HG02642 (cell line): ENCODE measurements at regions not wholly inside any gene's neighbourhood (a gene's known extent, or its start where the extent isn't known, plus 50 kb on each side); places are given as distances from the start of the nearest gene placed in this dataset.
"Not testable (repeated sequence)": the region's sequence is repeated elsewhere in the genome, so short reads cannot be mapped to it uniquely, and the experiment has no call there.

Experiments
- ATAC-seq: cut with Tn5 transposase; IDR thresholded peaks from one replicate; pipeline ENCODE4 v1.9.1; 2021; ENCODE audit warnings: mild to moderate bottlenecking; ENCODE audit not compliant: unreplicated experiment, poor library complexity

GRCh38 chr20:17891131-17891530 is 77.5 kb downstream of the SNX5 start:
- ATAC-seq, result not testable (repeated sequence)

- no peak for ATAC-seq
Observed at GRCh38 chr20:17890330-17890729, 78.3 kb downstream of the SNX5 start.

- no peak for ATAC-seq
Observed at GRCh38 chr20:17889226-17889625, 79.4 kb downstream of the SNX5 start.

DNA sequence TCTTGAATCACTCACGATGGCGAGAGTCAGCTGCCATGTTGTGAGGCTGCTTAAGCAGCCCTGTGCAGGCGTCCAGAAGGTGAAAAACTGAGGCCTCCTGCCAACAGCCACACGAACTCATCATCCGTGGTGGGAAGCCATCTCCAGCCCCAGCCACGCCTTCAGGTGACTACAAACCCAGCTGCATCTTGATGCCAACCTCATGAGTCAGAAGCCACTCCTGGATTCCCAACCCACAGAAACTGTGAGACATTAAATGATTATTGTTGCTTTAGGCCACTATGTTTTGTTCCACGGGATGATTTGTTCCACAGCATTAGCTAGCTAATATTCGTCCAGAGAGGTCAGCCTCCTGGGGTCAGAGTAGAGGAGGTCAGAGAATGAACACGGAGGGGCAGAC is 80.5 kb downstream of the SNX5 start:
- ATAC-seq, result no peak

DNA sequence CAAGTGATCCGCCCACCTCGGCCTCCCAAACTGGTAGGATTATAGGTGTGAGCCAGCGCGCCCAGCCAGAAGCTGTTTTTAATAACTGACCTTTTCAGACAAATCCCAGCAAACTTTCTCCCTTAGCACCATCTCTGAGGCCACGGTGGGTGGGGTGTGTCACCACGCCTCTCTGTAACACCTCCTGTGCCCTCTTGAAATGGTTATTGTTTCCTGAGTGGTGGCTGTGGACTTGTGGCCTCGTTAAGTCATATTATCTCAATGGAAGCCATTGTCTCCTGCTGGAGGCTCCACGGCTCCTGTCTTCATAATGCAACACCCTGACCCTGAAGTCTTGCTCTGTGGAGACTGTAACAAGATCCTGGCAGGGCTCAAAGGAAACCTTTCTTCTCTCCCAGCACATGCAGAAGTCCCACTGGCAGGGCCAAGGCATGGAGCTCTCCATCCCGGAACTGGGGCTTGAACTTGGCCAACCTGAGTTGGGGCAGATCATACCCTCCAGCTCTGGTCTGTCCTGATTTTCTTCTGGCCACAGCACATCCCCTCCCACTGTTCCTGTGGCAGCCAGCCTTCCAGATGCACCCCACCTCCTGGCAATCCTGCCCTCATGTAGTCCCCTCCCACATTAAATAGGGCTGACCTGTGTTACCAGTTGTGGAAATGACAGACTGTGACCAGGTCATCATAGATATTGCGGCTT is 81.1 kb downstream of the SNX5 start:
- ATAC-seq, result no peak

GRCh38 chr20:17885544-17885943 is 83.0 kb downstream of the SNX5 start:
- no peak for ATAC-seq

DNA sequence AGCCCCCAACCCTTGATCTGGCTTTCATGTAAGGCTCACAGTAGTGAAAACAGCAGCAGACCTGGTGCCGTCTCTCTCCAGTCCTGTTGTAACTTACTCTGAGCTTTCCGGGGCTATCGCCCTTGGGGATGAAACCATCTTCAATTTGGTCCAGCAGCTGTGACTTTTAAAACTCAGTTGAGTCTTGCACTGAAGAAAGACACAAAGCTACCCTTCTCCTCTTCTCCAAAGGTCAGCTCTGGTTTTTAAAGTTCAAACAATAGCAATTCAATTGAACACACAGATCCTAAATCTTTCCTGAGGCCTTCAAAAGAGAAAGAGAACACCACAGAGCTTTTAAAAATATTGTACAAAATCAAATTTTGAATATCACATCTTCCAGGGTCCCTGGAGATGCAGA is 83.5 kb downstream of the SNX5 start:
- ATAC-seq, result no peak

GRCh38 chr20:17884307-17885003 is 84.1 kb downstream of the SNX5 start:
- ATAC-seq, result no peak

DNA sequence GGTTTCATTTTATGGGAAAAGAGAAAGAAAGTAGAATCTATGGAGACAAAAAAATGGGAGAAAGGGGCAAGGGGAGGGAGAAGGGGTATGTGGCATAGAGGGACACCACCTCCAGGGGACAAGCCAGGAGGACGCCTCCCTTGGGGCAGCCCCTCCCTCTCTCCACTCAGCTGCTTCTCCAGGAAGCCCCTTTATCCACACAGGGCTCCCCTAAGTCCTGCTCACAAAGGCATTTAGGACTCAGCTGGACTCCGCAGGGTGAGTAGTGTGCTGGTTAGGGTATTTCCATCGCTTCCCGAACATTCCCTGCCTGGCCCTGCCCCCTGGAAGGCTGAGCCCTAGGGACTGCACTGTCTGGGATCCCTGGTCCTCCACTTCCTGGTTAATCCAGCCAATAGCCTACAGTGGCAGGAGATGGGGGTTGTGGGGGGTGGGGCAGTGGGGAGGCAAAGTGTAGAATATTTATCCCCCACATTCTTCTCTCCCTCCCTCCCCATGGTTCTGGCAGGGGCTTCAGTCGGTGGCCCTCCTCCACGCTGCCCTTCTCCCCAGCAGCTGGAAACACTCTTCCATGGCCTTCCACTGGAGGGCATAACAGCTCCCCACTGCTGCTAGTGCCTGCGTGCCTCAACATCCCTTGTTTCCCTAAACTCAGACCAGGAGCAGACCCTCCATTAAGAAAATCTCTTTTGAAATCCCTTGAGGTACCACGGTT is 84.8 kb downstream of the SNX5 start:
- ATAC-seq, result no peak

DNA sequence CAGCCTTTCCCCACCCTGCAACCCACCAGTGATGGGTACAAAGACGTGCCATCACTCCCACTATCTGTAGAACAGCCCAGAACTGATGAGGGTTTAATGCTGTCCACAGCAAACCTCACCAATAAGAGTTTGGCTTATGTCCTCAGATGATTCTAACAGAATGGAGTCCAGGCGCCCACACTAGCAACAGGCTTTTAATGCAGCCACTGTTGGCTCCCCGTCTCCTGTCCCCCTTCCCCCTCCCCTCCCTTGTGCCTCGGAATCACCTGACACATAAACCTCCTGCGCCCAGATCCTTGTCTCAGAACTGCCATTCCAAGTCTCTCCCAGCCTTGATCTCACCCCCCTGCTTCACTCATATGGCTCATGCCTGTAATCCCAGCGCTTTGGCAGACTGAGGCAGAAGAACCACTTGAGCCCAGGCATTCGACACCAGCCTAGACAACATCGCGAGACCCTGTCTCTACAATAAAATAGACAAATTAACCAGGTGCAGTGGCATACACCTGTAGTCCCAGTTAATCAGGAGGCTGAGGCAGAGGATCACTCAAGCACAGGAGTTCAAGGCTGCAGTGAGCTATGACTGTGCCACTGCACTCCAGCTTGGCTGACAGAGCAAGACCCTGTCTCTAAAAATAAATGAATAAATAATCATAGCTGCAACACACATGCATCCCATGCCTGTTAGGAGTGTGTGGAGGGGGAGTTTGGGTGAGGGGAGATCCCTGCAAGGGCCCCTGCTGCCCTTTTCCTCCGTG is 85.6 kb downstream of the SNX5 start:
- no peak for ATAC-seq

DNA sequence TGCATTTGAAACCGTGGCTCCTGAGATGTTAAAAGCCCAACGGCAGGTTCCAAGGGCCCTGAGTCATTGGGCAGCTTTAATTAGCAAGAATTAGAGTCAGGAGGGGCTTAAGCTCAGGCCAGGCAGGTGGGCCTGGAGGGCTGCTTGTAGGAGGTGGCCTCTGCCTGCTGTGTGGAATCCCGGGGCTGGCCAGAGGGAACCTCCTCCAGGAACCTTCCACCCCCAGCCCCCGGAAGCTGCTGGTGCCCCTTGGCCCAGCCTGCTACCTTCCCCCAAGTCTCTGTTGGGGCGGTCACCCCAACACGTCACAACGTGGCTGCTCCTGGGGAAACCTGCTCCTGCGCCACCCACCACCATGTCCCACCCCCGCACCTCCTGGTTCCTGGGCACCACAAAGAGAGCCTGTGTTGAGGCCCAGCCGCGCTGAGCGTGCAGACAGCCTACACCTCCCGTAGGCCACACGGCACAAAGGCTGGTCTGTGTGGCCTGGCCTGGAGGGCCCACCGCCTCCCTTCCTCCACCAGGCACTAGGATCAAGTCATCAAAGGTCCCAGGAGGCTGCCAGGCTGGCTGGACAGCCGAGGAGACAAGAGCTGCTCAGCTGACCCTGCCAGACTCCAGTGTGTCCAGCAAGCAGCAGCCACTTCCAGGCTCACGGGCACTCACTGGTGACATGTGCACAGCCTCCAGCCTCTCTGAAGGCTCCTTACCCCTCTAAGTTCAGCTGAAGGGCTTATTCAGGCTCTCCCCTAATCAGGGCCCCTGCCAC is 86.3 kb downstream of the SNX5 start:
- ATAC-seq, result no peak

GRCh38 chr20:17881741-17882064 is 86.9 kb downstream of the SNX5 start:
- ATAC-seq, result no peak

- ATAC-seq, result no peak
Observed at GRCh38 chr20:17878912-17879602, 89.5 kb downstream of the SNX5 start.

DNA sequence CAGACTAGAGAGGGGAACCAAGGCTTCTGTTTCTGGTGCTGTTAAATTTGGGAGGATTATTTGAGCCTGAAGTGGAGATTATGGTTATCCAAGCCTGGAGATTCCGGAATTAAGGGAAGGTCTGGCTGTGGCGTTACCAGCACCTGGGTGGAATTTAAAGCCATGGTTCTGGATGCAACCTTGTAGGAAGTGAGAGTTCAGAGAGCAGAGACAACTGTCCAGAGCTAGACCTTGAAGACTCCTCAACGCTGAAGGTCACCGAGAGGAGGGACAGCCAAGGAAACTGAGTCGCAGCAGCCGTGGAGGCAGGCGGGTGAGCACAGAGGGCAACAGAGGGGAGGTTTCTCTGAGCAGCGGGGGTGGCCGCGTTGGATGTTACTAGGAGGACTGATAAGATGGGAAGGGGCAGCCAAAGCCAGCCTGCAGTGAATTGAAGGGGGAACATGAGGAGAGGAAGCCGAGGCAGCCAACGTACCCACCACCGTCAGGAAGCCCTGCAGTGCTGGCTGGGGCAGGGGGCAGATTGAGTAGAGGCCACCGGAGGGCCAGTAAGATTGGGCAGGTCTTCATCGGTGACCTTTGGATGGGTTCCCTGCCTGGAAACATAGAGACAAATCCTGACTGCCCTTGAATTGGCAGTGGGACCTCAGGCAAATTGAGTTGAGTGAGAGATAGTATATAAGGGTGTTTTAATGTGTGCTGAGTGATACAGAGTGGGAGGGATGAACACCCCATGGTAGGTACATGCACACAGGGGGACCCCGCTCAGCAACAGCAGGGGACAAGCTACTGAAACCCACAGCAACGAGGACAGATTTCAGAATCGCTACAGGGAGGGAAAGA is 90.3 kb downstream of the SNX5 start:
- ATAC-seq, result no peak

GRCh38 chr20:17875981-17876385 is 92.6 kb downstream of the SNX5 start:
- ATAC-seq, result no peak

DNA sequence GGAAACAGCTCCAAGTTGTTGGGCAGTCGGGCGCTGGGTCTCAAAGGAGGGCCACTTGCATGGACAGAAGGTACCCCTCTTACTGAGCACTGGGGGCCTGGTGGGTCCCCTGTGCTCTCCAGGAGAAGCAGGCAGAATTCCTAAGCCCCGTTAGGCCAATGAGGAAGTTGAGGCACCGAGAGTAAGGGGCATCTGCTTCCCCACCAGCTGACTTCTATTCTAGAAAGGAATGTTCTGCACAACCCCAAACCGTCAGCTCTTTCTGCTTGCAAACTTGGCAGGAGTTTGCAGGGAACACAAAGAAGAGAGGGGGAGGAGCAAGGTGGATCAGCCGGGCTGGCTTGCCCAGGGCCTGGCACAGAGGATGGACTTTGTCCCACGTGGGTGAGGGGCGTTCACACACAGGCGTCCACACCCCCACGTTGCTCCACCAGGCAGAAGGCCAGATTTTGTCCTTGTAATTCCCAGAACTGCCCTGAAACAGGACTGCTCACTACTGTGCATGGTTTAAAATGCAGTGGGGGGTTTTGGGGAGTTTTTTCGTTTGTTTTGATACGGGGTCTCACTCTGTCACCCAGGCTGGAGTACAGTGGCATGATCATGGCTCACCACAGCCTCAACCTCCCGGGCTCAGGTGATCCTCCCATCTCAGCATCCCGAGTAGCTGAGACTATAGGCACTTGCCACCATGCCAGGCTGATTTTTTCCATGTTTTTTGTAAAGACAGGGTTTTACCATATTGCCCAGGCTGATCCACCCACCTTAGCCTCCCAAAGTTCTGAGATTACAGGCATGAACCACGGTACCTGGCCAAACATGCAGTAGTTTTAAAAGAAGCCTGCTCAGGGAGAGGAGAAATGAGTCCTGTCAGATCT is 93.3 kb downstream of the SNX5 start:
- no peak for ATAC-seq

DNA sequence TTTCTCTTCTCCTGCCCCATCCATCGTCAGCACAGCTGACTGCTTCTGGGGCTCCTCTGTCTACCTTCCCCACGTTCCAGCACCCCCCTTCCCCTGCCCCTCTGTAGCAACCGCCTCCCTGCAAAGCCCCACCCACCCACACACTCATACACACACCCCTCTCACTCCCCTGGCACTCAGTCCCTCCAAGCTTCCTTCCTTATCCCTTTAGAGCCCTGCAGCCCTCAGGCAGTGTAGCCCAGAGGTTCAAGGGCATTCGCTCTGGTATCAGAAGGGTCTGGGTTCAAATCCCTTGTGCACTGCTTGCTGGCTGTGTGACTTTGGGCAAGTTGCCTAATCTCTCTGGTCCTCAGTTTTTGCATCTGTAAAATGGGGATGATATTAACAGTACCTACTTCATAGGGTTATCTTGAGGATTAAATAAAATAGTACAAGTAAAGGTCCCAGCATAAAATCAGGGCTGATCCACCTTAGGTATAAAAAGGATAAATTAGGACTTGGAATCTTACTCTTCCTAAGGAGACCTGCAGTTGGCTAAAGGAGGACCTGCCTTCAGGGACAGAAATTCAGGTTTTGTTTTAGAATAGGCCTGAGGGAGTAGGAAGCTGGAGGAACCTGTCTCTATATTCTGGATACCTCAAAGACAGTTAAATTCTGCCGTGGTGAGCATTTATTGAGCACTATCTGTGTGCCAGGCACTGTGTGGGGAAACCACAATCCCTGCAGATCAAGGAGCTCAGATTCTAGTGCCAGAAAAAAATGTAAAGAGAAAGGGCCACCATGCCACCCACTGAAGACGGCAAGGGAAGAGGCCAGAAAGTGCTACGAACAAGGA is 94.1 kb downstream of the SNX5 start:
- no peak for ATAC-seq
